Large intestine (tissue), 3 donors: ENCODE measurements at regions not wholly inside any gene's neighbourhood (a gene's known extent, or its start where the extent isn't known, plus 50 kb on each side); places are given as distances from the start of the nearest gene placed in this dataset.

Experiments used
- DNase-seq, 2 donors: peaks; one replicate each; pipeline versions ENCODE4 v3.0.0 to v3.0.0-alpha.2; 2013
- H3K27ac ChIP-seq: one replicate; pipeline ENCODE4 v1.5.1; 2013; ENCODE audit warnings: low read length
- H3K27me3 ChIP-seq: 2 replicates; pipeline ENCODE4 v1.6.1; 2013; ENCODE audit warnings: low read length; ENCODE audit not compliant: control insufficient read depth, insufficient read depth
- H3K36me3 ChIP-seq: 2 replicates; pipeline ENCODE4 v1.6.1; 2013; ENCODE audit warnings: low read length; ENCODE audit not compliant: control insufficient read depth, insufficient read depth
- H3K4me1 ChIP-seq: one replicate; pipeline ENCODE4 v1.6.1; 2013; ENCODE audit warnings: low read length; ENCODE audit not compliant: control insufficient read depth, insufficient read depth
- H3K4me3 ChIP-seq: one replicate; pipeline ENCODE4 v1.5.1; 2013; ENCODE audit warnings: low read length
- H3K9me3 ChIP-seq: one replicate; pipeline ENCODE4 v1.6.1; 2013; ENCODE audit warnings: mild to moderate bottlenecking, low read depth, low read length, moderate library complexity; ENCODE audit not compliant: control insufficient read depth
- WGBS: methylation state at CpG from one replicate; pipeline ENCODE4 v1.1.5; 2013; ENCODE audit warnings: low lambda C conversion rate; ENCODE audit not compliant: insufficient coverage; 5-methylcytosine and 5-hydroxymethylcytosine counted together

DNA sequence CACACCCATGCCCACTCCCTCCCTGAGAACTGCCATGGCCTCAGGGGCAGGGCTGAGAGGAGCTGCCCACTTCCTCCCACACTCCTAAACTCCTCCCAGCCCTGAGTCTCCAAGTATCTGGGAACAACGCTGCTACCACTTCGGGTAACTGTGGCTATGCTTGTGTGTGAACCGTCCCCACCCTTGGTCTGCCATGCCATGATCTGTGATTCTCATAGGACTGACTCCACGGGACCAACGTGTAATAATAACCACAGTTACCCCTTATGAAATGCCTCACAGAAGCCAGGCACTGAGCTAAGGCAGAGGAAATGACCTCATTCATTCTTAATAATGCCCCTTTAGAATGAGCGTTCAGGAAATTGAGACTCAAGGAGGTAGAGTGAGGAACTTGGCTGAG lies 103.9 kb upstream of the SMIM23 start:
- no peaks in the 10 kb centered on the region for H3K36me3 ChIP-seq
- no peak overlapping the region for H3K27ac ChIP-seq
- H3K9me3 ChIP-seq: no peaks in the 10 kb centered on the region
- no peaks in the 10 kb centered on the region for H3K4me1 ChIP-seq
- peaks cover 14% of the 10 kb centered on the region for H3K27me3 ChIP-seq
- no peak overlapping the region for H3K4me3 ChIP-seq
- no CpG with 5 or more reads among the region's 6 CpGs for WGBS
- DNase-seq: no peak

DNA sequence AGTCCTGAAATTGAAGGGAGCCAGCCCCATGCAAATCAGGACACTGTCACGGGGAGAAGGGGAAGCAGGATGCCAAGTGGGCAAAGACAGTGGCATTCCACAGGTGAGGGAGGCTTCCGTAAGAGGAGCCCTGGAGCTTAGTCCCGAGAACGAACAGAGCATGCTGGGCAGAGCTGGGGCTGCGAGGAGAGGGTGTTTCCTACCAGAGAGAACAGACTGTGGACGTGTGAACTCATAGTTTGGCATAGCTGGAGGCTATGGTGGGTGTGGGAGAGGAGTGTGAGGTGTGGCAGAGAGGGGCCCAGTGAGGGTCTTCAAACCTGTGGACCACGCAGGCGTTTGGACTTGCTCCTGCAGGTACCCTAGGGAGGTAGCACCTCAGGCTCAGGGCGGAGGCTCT lies 102.8 kb upstream of the SMIM23 start:
- Histone ChIP-seq H3K27ac (no peak overlapping the region), H3K4me1 (no peaks in the 10 kb centered on the region), H3K27me3 (peaks cover 15% of the 10 kb centered on the region), H3K36me3 (no peaks in the 10 kb centered on the region), H3K4me3 (no peak overlapping the region), H3K9me3 (no peaks in the 10 kb centered on the region)
- DNase-seq: no peak
- WGBS: 100% methylated on average over 1 of the region's 9 CpGs

DNA sequence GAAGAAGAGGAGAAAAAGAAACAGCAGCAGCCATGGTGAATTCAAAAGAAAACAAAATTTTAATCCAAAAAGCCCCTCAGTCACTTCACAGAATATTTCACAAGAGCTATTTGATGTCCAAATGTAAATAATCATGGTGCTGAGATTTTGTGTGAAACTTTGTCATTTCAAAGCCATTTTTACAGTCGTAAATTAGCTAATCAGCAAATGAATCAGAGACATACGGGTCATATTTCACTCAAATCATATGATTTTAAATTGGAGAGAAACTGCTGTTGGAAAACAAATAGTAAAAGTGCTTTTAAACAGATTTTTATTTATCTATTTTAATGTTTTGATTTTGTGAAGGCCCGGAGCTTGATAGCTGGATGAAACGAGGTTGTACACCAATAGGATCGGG lies 101.4 kb upstream of the SMIM23 start:
- Histone ChIP-seq H3K27me3 (peaks cover 14% of the 10 kb centered on the region), H3K4me1 (no peaks in the 10 kb centered on the region), H3K9me3 (no peaks in the 10 kb centered on the region), H3K4me3 (no peak overlapping the region), H3K36me3 (no peaks in the 10 kb centered on the region), H3K27ac (no peak overlapping the region)
- no peak for DNase-seq
- WGBS: 82% methylated on average over 2 of the region's 5 CpGs

DNA sequence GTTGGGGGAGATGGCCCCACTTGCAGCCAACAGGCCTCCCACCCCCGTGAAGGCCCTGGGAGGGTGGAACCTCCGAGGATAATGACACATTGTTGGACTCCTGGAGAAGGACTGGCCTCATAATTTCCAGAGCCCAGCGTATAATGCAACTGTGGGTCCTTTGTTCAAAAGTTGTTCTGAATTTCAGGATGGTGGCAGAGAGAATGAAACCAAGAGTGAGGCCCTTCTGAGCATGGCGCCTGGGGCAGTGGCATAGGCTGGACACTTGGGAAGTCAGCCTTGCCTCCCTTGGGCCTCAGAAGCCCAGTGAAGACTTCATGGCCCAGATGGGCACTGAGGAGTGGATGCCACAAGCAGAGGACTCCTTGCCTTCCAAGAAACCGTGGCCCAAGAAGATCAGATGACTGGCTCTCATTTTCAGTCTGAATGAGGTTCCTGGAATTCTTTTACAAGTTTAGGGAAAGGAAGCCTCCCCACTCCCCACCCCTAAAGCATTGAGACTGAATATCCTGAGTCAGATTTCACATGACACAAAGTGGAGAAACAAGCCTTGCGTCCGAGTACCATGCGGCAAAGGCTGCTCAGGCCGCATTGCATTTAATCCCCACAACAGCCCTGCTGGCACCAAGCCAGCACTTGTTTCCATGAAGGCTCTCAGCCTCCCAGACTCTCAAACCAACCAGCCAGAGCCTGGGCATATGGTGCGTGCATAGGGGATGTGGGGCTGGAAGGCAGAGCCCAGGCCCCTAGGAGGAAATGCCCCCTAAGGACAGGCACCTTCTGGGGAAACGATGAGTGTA lies 96.7 kb upstream of the SMIM23 start:
- no peak overlapping the region for H3K4me3 ChIP-seq
- peaks cover 4% of the 10 kb centered on the region for H3K27me3 ChIP-seq
- WGBS: 83% methylated on average over 1 of the region's 11 CpGs
- H3K27ac ChIP-seq: no peak overlapping the region
- no peak for DNase-seq
- H3K4me1 ChIP-seq: no peaks in the 10 kb centered on the region
- H3K36me3 ChIP-seq: no peaks in the 10 kb centered on the region
- no peaks in the 10 kb centered on the region for H3K9me3 ChIP-seq

DNA sequence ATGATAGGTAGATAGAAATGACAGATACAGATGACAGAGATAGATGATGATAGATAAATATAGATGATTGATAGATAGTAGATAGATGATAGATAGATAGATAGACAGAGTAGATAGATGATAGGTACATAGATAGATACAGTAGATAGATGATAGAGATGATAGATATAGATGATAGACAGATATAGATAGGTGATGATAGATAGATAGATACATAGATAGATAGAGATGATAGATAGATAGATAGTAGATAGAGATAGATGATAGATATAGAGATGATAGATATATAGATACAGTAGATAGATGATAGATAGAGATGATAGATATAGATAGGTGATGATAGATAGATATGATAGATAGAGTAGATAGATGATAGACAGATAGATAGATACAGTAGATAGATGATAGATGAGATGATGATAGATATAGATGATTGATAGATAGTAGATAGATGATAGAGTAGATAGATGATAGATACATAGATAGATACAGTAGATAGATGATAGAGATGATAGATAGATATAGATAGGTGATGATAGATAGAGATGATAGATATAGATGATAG lies 95.7 kb upstream of the SMIM23 start:
- H3K4me1 ChIP-seq: no peaks in the 10 kb centered on the region
- H3K4me3 ChIP-seq: no peak overlapping the region
- H3K27ac ChIP-seq: no peak overlapping the region
- no peak for DNase-seq
- peaks cover 4% of the 10 kb centered on the region for H3K27me3 ChIP-seq
- H3K36me3 ChIP-seq: no peaks in the 10 kb centered on the region
- no peaks in the 10 kb centered on the region for H3K9me3 ChIP-seq

DNA sequence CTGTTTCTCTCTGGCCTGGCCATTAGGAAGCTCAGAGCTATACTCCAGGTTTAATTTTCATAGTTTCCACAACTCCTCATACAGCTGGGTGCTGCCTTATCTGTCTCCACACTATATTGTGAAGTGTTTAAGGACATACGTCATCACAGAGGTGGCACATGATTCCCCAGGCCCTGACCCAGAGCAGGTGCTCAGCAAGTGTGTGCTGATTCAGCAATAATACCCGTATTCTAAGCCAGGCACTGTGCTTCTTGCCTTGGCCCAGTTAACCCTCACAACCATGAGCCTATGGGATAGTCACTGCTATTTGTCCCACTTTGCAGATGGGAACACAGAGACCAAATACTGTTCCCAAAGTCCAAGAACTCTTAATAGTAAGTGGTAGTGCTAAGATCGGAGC lies 93.5 kb upstream of the SMIM23 start:
- no peaks in the 10 kb centered on the region for H3K9me3 ChIP-seq
- no peak overlapping the region for H3K27ac ChIP-seq
- DNase-seq: no peak
- peaks cover 5% of the 10 kb centered on the region for H3K27me3 ChIP-seq
- no CpG with 5 or more reads among the region's 3 CpGs for WGBS
- no peak overlapping the region for H3K4me3 ChIP-seq
- no peaks in the 10 kb centered on the region for H3K36me3 ChIP-seq
- no peaks in the 10 kb centered on the region for H3K4me1 ChIP-seq

DNA sequence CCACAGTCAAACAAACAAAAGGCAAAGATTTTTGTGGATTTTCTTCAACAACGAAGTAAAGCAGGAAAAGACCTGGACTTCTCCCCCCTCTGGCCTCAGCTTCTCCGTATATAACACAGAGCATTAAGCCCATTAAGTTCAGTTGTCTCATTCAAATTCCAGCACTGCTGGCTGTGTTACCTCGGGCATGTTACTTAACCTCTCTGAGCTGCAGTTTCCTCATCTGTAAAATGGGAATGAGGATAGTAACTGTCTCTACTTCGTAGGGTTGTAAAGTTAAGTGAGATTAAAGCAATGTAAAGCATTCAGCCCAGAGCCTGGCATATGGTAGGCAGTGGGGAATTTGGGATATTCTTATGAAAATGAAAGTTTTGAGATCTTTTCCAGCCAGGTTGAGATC lies 92.7 kb upstream of the SMIM23 start:
- Histone ChIP-seq H3K27ac (no peak overlapping the region), H3K9me3 (no peaks in the 10 kb centered on the region), H3K36me3 (no peaks in the 10 kb centered on the region), H3K27me3 (peaks cover 3% of the 10 kb centered on the region), H3K4me1 (no peaks in the 10 kb centered on the region), H3K4me3 (no peak overlapping the region)
- DNase-seq: no peak
- WGBS: 100% methylated on average over 1 of the region's 4 CpGs

DNA sequence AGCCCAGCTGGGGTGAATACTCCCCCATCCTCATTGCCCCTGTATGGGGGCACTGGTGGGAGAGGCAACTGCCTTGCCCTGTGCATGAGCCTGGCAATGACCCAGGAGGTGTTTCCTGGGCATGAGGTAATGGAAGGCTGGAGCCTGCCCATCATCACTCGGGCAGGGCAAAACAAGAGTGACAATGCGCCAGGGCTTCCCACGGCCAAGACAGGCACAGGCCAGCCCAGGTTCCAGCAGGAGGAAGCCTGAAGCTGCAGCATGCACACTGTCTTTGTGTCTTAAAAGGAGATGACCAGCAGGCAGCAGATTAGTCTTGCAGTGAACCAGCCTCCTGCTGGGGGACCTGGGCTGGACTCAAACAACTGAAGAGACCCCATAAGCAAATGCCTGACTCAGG lies 92.2 kb upstream of the SMIM23 start:
- WGBS: no CpG with 5 or more reads among the region's 3 CpGs
- Histone ChIP-seq H3K4me1 (no peaks in the 10 kb centered on the region), H3K27ac (no peak overlapping the region), H3K27me3 (peaks cover 3% of the 10 kb centered on the region), H3K36me3 (no peaks in the 10 kb centered on the region), H3K4me3 (no peak overlapping the region), H3K9me3 (no peaks in the 10 kb centered on the region)
- no peak for DNase-seq

DNA sequence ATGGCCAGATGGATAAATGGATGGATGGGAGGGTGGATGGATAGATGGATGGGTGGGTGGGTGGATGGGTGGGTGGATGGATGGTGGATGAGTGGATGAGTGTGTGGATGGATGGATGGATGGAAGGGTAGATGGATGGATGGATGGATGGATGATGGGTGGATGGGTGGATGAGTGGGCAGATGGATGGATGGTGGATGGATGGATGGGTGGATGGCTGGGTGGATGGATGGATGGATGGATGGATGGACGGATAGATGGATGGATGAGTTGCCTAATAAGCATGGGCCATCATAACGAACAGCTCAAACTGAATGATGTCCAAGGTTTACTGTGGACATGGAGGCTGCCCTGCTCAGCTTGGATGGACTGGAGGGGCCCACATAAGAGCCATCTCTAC lies 89.8 kb upstream of the SMIM23 start:
- Histone ChIP-seq H3K4me3 (no peak overlapping the region), H3K9me3 (no peaks in the 10 kb centered on the region), H3K4me1 (no peaks in the 10 kb centered on the region), H3K36me3 (no peaks in the 10 kb centered on the region), H3K27ac (no peak overlapping the region), H3K27me3 (peaks cover 3% of the 10 kb centered on the region)
- WGBS: no CpG with 5 or more reads among the region's 2 CpGs
- DNase-seq: no peak

DNA sequence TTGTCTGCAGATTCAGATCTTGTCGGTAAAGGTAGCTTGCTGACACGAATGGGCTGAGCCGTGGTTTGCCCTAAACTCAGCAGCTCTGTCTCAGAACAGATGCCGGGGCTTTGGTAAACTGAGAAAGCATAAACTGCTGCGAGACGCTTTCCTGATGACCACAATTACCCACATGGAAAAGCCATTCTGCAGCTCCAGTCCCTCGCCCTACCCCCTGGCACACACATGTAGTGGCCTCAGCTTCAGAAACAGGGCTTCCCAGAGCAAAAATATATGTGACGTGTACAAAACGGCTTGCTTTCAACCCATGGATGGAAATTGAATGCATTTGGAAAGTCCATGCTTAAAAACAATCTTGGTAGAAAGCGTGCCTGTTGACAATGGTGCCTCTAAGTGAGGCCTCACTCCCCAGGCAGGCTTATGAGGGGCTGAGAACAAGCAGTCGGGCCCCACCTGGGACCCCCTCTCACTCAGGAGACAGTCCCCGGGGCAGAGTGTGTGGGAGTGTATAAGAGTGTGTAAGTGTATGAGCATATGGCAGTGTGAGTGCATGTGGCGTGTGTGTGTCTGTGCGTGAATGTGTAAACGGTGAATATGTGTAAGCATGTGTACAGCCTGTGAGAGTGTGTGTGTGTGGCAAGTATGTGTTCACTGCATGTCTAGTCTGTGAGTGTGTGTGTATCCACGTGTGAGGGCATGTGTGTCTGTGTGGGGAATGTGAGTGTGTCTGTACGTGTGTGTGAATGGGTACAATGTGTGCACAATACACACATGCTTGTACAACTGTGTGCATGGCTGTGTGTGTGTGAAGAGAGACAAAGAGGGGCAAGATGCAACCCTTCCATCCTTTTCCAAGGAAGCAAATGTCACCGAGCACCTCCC lies 88.2 kb upstream of the SMIM23 start:
- H3K4me3 ChIP-seq: no peak overlapping the region
- H3K27ac ChIP-seq: no peak overlapping the region
- H3K27me3 ChIP-seq: peaks cover 3% of the 10 kb centered on the region
- H3K9me3 ChIP-seq: no peaks in the 10 kb centered on the region
- DNase-seq: no peak
- H3K36me3 ChIP-seq: no peaks in the 10 kb centered on the region
- H3K4me1 ChIP-seq: no peaks in the 10 kb centered on the region
- 0% methylated on average over 1 of the region's 18 CpGs for WGBS
